HCT116 (cell line): ENCODE measurements at regions not wholly inside any gene's neighbourhood (a gene's known extent, or its start where the extent isn't known, plus 50 kb on each side); places are given as distances from the start of the nearest gene placed in this dataset.

Experiments used
- ATAC-seq: fragments of 200-7000 bp; cut with Tn5 transposase; 2 replicates; pipeline ENCODE4 v1.9.1; 2020; ENCODE audit warnings: mild to moderate bottlenecking, moderate library complexity
- BruUV-seq: library from RNA; stranded (reverse); fragments of 400-500 nt; replicated peaks from 2 replicates; lab custom pipeline; 2021; lab: Mats Ljungman, UMichigan
- CTCF ChIA-PET: fragments of 300-600 bp; sonication (Branson Sonifier 250); formaldehyde crosslinking; loops from one replicate; lab custom pipeline; 2021; ENCODE audit warnings: antibody characterized with exemption; lab: Charles Lee
- POLR2A ChIA-PET: fragments of 300-600, 350-600 bp; sonication (Branson Sonifier 250); formaldehyde crosslinking; loops from one replicate; lab custom pipeline; 2021; ENCODE audit warnings: antibody characterized with exemption; lab: Charles Lee
- RAD21 ChIA-PET, 2 experiments: fragments of 300-600 bp; sonication (Branson Sonifier 250); formaldehyde crosslinking; loops; one replicate each; lab custom pipeline; 2023; ENCODE audit warnings: low total read pairs in 2 of 2; ENCODE audit not compliant: uncharacterized antibody in 2 of 2, unreplicated experiment in 2 of 2, low non-redundant PET in 1 of 2; lab: Charles Lee
- DNase-seq: peaks from one replicate; pipeline ENCODE4 v3.0.0-alpha.2; 2010; ENCODE audit warnings: low read depth, low spot score
- H2AFZ ChIP-seq: fragments of 200-600 bp; shearing (Covaris generic), sonication (generic); 2 replicates; pipeline ENCODE4 v1.6.1; 2017; ENCODE audit warnings: low read depth, mixed run types, mixed read lengths, antibody characterized with exemption, low read length; ENCODE audit not compliant: poor library complexity, severe bottlenecking
- H3K27ac ChIP-seq: 2 replicates; pipeline ENCODE4 v1.5.1; 2012; ENCODE audit warnings: low read depth, low read length
- H3K27me3 ChIP-seq: fragments of 200-600 bp; sonication (generic); 2 replicates; pipeline ENCODE4 v1.6.1; 2016; ENCODE audit warnings: mixed run types, low read length, mixed read lengths; ENCODE audit not compliant: insufficient read depth
- H3K36me3 ChIP-seq, 2 experiments: fragments of 200-500 bp in 1 of 2; fragments of 200-600 bp in 1 of 2; sonication (Bioruptor generic) in 1 of 2; sonication (generic) in 1 of 2; 2 replicates each; pipeline versions ENCODE4 v1.5.1 to v1.6.1; 2014 to 2016; ENCODE audit warnings: low read length in 2 of 2, inconsistent platforms in 1 of 2, mixed read lengths in 1 of 2, mixed run types in 1 of 2; ENCODE audit not compliant: insufficient read depth in 2 of 2, control insufficient read depth in 1 of 2
- H3K4me1 ChIP-seq, 2 experiments: fragments of 200-600 bp in 1 of 2; sonication (generic) in 1 of 2; 2 replicates each; pipeline versions ENCODE4 v1.5.1 to v1.6.1; 2012 to 2017; ENCODE audit warnings: low read length in 2 of 2, inconsistent platforms in 1 of 2, mild to moderate bottlenecking in 1 of 2, mixed read lengths in 1 of 2, mixed run types in 1 of 2, moderate library complexity in 1 of 2; ENCODE audit not compliant: insufficient read depth in 2 of 2, control insufficient read depth in 1 of 2
- H3K4me2 ChIP-seq: fragments of 200-600 bp; sonication (generic); 2 replicates; pipeline ENCODE4 v1.6.1; 2017; ENCODE audit warnings: mixed run types, low read length, mixed read lengths
- H3K4me3 ChIP-seq, 2 experiments: fragments of 200-600 bp in 1 of 2; sonication (generic) in 1 of 2; replicated peaks in 1 of 2; 2 replicates each; pipeline ENCODE4 v1.5.1; 2011 to 2016; ENCODE audit warnings: low read length in 2 of 2, control low read depth in 1 of 2, low read depth in 1 of 2, mild to moderate bottlenecking in 1 of 2, mixed read lengths in 1 of 2, mixed run types in 1 of 2
- H3K79me2 ChIP-seq: fragments of 200-600 bp; sonication (generic); 2 replicates; pipeline ENCODE4 v1.6.1; 2017; ENCODE audit warnings: mild to moderate bottlenecking, mixed run types, low read length, moderate library complexity, mixed read lengths; ENCODE audit not compliant: insufficient read depth
- H3K9ac ChIP-seq: fragments of 200-600 bp; sonication (generic); 2 replicates; pipeline ENCODE4 v1.6.1; 2016; ENCODE audit warnings: low read length, mixed read lengths
- H3K9me2 ChIP-seq: fragments of 200-600 bp; sonication (generic), shearing (Covaris generic); 2 replicates; pipeline ENCODE4 v1.6.1; 2017; ENCODE audit warnings: mixed run types, mild to moderate bottlenecking, moderate library complexity; ENCODE audit not compliant: insufficient read depth
- H3K9me3 ChIP-seq, 2 experiments: fragments of 200-500 bp in 1 of 2; fragments of 200-600 bp in 1 of 2; sonication (Bioruptor generic) in 1 of 2; sonication (generic) in 1 of 2; 2 replicates each; pipeline ENCODE4 v1.6.1; 2014 to 2017; ENCODE audit warnings: low read length in 2 of 2, mixed read lengths in 2 of 2, inconsistent platforms in 1 of 2, low read depth in 1 of 2, mild to moderate bottlenecking in 1 of 2, mixed run types in 1 of 2, moderate library complexity in 1 of 2; ENCODE audit not compliant: control insufficient read depth in 1 of 2, insufficient read depth in 1 of 2
- H4K20me1 ChIP-seq: fragments of 200-600 bp; sonication (generic), shearing (Covaris generic); 2 replicates; pipeline ENCODE4 v1.6.1; 2017; ENCODE audit warnings: mixed run types, mild to moderate bottlenecking, moderate library complexity; ENCODE audit not compliant: insufficient read depth
- ELF1 ChIP-seq: IDR thresholded peaks from 2 replicates; pipeline ENCODE4 v1.6.1; 2012; ENCODE audit warnings: low read depth, borderline replicate concordance
- MAX ChIP-seq: IDR thresholded peaks from 2 replicates; pipeline ENCODE4 v1.6.1; 2012
- POLR2A ChIP-seq: IDR thresholded peaks from 2 replicates; pipeline ENCODE4 v1.7.0; 2011; ENCODE audit warnings: borderline replicate concordance; ENCODE audit not compliant: insufficient read depth, insufficient read length; ENCODE audit errors: extremely low read depth
- TCF7L2 ChIP-seq: IDR thresholded peaks from 2 replicates; pipeline ENCODE4 v1.7.0; 2011; ENCODE audit warnings: borderline replicate concordance, inconsistent platforms; ENCODE audit not compliant: insufficient read depth, insufficient read length; ENCODE audit errors: extremely low read depth
- YY1 ChIP-seq: IDR thresholded peaks from 2 replicates; pipeline ENCODE4 v1.6.1; 2011; ENCODE audit warnings: low read length, low read depth, moderate library complexity, mild to moderate bottlenecking; ENCODE audit not compliant: insufficient replicate concordance; ENCODE audit errors: extremely low read depth
- intact Hi-C: fragments of 100-400 bp; cut with micrococcal nuclease; formaldehyde crosslinking; loops from 2 replicates; pipeline ENCODE4 v1.10.0; 2022

GRCh38 chr5:63217422-63217821 lies 638.8 kb downstream of the LRRC70 start:
- ATAC-seq (no peak), DNase-seq (no peak)
- RAD21 ChIA-PET: no interaction called here
- Histone ChIP-seq H3K9me3 (peaks cover 0 to 4% of the 10 kb centered on the region in 2 experiments; a peak in 2 of 4 replicates), H3K4me3 (no peak overlapping the region), H3K36me3 (no peaks in the 10 kb centered on the region), H3K9me2 (no peaks in the 10 kb centered on the region), H3K4me2 (no peak overlapping the region), H2AFZ (no peak overlapping the region), H3K79me2 (no peaks in the 10 kb centered on the region), H4K20me1 (no peaks in the 10 kb centered on the region)
- POLR2A ChIA-PET: no interaction called here
- BruUV-seq: no TSS peak
- CTCF ChIA-PET: no interaction called here
- intact Hi-C loops: no loop called here
- TF ChIP-seq POLR2A: no peak
- TF ChIP-seq YY1: no peak
- TF ChIP-seq TCF7L2: no peak
- TF ChIP-seq ELF1: no peak
- TF ChIP-seq, all 23 proteins: peak for 0
- no peak overlapping the region for H3K27ac ChIP-seq
- no peaks in the 10 kb centered on the region for H3K27me3 ChIP-seq
- H3K9ac ChIP-seq: no peak overlapping the region
- H3K4me1 ChIP-seq: no peaks in the 10 kb centered on the region

GRCh38 chr5:63213256-63213655 lies 634.6 kb downstream of the LRRC70 start:
- BruUV-seq: no TSS peak
- Histone ChIP-seq H3K4me2 (no peak overlapping the region), H3K27ac (no peak overlapping the region), H4K20me1 (no peaks in the 10 kb centered on the region), H3K4me1 (no peaks in the 10 kb centered on the region), H3K36me3 (no peaks in the 10 kb centered on the region), H3K9me2 (no peaks in the 10 kb centered on the region), H3K4me3 (no peak overlapping the region), H3K9ac (no peak overlapping the region), H3K27me3 (no peaks in the 10 kb centered on the region), H2AFZ (no peak overlapping the region), H3K9me3 (peaks cover 0 to 4% of the 10 kb centered on the region in 2 experiments; a peak in 2 of 4 replicates), H3K79me2 (no peaks in the 10 kb centered on the region)
- ChIA-PET RAD21 (no interaction called here), POLR2A (no interaction called here), CTCF (no interaction called here)
- intact Hi-C loops: no loop called here
- ATAC-seq (no peak), DNase-seq (no peak)
- TF ChIP-seq MAX: no peak
